ENCODE measurements at regions not wholly inside any gene's neighbourhood (a gene's known extent, or its start where the extent isn't known, plus 50 kb on each side); places are given as distances from the start of the nearest gene placed in this dataset.
A peak's percentile ranks its signal among the peaks of the same experiment; 100 is the strongest.

DNA sequence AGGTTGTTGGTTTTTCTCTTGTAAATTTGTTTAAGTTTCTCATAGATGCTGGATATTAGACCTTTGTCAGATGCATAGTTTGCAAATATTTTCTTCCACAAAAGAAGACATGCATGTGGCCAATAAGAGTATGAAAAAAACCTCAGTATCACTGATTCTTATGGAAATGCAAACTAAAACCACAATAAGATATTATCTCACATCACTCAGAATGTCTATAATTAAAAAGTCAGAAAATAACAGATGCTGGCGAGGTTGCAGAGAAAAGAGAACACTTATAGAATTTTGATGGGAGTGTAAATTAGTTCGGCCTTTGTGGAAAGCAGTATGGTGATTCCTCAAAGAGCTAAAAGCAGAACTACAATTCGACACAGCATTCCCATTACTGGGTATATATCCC is 1355.6 kb downstream of the FAM133A start:
- no peak for DNase-seq (ENCODE audit: low read depth)

DNA sequence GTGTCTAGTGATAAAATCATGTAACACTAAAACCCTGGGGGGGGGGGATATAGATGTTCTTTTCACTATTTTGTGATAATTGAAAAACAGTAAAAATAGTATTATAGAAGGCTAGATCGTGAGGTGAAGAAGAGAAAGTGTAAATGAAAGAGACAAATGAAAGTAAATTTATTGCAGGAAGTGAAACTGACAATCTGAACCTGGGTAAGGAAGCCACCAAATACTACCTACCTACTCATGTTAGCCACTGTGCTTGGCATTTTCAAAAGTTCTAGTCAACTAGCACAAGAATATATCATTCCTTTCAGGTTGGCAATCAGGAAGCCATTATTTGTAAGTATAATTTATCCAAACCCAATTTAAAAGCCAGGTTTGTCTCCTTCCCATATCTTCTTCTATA is 1366.1 kb downstream of the FAM133A start:
- no peak for DNase-seq (ENCODE audit: low read depth)

DNA sequence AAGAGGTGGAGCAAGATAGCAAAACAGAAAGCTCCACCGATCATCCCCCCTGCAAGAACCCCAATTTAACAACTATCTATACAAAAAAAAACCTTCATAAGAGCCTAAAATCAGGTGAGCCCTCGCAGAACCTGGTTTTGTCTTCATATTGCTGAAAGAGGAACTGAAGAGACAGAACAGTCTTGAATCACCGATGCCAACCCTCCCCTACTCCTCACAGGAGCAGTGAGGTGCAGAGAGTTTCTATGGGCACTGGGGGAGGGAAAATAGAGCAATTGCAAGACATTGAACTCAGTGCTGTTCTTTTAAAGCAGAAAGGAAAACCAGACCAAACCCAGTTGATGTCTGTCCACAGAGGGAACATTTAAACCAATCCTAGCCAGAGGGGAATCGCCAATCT is 1370.3 kb downstream of the FAM133A start:
- DNase-seq (ENCODE audit: low read depth) = no peak

DNA sequence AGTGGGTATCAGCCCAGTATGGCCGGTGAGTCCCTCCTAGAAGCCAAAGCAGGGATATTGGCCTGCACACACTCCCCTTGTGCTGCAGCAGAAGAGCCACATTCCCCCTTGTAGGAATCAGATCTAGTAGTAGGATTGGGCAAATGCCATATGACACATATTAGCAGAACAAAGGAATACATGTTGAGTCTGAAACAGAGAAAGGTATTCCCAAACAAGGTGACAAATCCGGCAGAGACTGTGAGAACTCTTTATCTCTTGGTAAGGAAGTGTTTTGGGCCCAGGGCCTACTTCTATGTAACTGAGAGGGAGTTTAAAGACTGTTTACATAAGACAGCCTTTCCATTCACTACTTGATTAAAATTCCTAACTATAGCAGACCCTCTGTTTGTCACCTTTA is 1382.0 kb downstream of the FAM133A start:
- no peak for DNase-seq (ENCODE audit: low read depth)

DNA sequence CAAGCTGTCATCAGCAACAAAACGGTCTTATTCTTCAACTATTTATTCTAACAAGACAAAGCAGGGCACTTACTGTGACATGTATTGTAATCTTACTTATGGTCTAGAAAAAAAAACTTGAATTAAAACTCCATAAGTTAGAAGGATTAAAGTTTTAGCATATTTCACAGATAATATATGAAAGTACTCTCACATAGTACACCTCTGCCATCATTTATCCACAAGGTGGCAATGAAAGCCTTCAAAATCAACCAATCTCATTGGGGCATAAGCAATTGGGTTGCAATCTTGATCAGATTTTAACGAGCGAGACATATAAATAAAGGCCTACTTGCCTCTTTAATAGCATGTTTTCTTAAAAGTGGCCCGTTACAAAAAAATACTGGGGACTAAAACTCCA is 1382.9 kb downstream of the FAM133A start:
- DNase-seq (ENCODE audit: low read depth) = no peak

DNA sequence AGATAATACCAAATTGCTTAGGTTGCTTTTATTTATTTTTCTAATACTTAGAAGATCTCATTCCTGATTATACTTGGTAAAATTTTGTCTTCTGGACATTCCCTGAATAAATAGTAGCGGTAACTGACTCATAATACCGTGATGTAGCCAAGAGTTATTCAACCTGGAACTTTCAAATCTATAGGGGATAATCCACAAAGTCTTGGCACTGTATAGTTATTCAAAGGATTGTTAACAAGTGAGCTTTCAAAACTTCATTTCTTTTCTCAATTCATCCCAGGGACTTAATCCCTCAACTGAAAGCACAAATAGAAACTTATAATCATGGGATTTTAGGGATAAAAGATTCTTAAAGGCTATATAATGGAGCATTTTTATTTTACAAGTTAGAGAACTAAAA is 1383.3 kb downstream of the FAM133A start:
- DNase-seq (ENCODE audit: low read depth) = no peak

DNA sequence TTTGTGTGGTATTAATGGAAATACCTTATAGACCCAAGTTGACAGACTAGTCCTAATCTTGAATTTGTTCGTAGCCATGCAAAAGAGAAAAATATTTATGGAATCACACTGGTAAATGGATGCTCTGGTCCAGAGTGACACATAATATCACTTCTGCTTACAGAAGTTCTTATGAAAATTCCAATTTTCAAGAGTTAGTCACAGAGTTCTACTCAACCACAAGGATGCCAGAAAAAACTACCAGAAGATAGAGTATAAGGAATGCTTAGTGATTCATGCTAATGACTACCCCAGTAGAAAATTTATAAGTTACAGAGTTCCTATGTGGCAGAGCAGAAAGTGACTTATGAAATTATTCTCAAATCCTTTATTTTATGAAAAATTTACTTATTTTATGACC is 1384.8 kb downstream of the FAM133A start:
- peak; percentile 74 for DNase-seq (ENCODE audit: low read depth)

DNA sequence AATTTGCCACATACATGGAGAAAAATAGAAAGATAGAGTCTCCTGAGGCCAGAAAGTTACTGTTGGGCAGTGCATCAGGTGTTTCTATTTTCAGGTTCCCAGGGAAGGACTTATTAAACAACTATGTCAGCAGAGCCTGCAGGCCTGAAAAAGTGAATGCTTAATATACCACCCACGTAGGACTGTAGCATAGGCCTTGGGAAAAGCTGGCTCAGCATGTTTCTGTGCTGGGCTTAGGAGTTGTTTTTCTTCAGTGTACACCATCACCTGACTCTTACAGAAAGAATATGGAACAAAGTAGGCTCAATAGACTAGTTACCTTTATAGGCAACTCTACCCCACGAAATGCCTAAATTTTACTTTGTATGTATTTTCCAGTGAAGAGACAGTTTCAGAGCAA is 1385.9 kb downstream of the FAM133A start:
- peak; percentile 44 for DNase-seq (ENCODE audit: low read depth)

DNA sequence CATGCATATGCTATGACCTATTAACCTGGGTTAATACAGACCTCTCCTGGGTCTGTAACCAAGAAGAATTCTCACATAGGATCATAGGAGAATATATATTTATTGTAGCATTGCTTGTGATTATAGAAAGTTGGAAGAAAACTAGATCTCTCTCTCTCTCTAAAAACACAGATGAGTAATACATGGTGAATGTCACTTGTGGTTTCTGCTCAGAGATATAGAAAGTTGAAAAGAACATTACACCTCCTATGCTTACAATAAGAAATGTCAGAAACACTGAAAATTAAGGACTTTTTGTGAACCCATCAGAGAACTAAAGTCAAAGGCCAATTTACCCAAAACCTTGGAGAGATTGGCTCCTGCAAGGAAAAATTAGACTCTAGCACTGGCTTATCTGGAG is 1389.5 kb downstream of the FAM133A start:
- no peak for DNase-seq (ENCODE audit: low read depth)

DNA sequence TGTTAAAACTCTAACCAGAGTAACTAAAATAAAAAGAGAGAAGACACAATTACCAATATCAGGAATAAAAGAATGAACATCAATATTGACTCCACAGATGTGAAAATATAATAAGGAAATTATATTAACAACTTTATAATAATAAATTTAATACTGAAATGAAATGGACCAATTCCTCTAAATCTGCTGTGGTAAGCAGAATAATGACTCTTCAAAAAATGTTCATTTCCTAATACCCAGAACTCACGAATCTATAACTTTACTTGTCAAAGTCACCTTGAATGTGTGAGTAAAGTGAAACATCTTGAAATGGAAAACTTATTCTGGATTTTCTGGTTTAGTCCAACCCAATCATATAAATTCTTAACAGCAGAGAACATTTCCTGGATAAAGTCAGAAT is 1391.1 kb downstream of the FAM133A start:
- no peak for DNase-seq (ENCODE audit: low read depth)

DNA sequence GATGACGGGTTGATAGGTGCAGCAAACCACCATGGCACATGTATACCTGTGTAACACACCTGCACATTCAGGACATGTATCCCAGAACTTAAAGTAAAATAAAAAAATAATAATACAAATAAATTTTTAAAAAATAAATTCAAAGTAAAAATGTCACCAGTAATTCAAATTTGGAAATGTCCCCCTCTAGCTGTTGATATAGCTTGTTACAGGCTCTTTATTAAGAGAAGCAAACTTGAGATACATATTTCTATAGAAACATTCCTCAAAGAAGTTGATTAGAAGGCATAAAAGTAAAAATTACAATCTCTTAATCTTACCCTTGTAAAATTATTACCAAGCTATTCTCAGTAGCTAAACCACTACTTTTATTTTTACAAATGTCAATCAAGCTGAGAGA is 1397.0 kb downstream of the FAM133A start:
- DNase-seq (ENCODE audit: low read depth) = no peak

DNA sequence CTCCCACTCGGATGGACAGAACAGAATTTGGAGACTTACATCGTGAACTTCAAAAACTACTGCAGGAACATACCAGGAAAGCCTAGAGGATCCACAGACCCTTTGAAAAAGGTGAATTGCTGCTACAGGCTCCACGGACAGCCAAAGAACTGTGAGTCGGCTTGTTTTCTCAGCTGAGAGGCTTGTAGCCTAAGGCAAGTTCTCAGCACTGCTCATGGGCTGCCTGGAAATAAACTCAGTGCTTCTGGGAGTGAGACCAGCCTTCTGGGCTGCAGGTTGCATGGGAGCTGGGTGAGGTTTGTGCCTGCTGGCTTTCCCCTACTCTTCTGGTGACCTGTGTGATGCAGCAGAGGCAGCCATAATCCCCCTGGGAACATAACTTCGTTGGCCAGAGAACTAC is 1397.6 kb downstream of the FAM133A start:
- no peak for DNase-seq (ENCODE audit: low read depth)

DNA sequence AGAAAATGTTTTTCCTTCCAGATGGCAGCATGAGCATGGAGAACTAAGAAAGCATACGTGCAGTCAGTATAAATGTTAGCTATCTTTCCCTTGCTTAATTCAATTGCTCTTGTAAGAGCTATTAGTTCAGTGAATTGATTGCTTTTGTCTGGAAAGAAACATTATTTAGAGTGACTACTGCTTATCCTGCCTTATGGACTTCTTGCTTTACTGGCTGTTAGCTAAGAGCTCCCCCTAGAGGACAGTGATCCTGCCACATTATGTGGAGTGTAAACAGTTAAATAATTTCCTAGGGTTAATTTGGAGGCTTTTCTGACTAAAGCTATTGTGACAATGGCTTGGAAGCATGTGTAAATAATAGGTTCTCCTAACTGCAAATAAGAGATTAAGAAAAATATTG is 1402.4 kb downstream of the FAM133A start:
- no peak for DNase-seq (ENCODE audit: low read depth)

DNA sequence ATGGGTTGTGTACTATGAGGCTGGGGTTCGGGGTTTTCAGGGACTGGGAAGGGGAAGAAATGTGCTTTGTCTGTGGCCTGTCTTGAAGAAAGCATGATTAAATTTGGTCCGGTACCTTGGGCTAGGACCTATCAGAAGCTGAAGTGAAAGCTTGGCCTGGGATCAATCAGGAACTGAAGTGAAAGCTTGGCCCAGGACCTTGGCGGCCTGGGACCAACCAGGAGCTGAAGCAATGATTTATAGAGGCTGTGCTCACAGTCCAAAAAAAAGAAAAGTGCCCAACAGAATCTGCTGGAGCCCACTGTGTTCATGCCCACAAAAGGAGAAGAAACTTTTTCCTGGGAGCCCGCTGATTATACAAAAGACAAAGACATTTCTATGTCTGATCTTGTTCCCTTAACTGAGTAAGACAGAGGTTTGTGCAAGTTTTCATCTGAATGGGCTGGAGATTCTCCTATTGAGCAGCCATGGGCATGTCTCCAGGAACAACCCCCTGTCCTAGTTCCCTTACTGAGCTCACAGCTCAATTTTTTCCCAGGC is 1427.9 kb downstream of the FAM133A start:
- no peak for DNase-seq (ENCODE audit: low read depth)

DNA sequence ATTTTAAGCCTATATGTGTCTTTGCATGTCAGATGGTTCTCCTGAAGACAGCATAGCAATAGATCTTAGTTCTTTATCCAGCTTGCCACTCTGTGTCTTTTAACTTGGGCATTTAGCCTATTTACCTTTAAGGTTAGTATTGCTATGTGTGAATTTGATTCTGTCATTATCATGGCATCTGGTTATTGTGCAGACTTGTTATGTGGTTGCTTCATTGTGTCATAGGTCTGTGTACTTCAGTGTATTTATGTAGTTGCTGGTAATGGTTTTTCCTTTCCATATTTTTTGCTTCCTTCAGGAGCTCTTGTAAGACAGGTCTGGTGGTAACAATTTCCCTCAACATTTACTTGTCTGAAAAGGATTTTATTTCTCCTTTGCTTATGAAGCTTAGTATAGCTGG is 1443.5 kb downstream of the FAM133A start:
- no peak for DNase-seq (ENCODE audit: low read depth)

DNA sequence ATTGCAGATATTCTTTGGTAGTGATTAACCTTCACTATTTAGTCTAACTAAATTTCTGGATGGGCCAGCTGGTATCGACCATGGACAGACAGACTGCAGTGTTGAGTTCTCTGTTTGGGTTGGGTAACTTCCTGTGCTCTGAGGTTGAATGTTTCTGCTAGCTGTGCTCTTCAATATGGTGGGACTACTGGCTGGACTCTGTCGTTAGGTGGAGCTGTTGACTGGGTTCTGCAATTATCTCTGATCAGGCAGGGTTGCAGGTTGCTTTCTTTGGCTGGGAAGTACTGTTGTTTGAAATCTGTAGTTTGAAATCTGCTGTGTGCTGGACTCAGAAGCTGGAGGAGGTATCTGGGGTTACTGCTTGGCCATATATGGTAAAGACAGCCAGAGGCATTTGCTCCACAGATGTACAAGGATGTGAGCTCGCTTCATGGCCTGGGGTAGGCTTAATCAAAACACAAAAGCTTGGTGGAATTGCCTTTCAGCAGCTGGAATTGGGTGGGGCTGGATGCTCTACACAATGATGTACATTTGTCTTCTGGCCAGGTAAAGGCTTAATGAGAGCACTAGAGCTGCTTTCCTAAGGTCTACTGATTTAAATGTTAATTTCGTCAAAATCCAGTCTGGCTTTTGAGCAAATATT is 1472.0 kb downstream of the FAM133A start:
- DNase-seq (ENCODE audit: low read depth) = no peak

DNA sequence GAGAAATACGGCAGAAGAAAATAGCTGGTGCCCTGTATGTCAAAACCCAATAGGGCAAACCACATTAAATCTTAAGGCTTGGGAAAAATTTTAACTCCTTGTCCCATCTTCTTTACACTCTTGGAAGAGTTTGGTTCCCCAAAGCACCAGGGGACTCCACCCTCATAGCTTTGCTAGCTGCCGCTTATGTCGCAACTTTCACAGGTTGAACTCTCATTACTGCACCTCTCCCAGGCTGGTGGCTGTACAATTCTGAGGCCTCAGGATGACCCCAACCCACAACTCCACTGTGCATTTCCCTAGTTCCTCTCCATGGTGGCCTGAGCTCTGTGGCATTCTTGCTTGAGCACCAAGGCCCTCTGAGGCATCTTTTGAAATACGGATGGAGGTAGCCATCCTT is 1478.8 kb downstream of the FAM133A start:
- DNase-seq (ENCODE audit: low read depth) = no peak

DNA sequence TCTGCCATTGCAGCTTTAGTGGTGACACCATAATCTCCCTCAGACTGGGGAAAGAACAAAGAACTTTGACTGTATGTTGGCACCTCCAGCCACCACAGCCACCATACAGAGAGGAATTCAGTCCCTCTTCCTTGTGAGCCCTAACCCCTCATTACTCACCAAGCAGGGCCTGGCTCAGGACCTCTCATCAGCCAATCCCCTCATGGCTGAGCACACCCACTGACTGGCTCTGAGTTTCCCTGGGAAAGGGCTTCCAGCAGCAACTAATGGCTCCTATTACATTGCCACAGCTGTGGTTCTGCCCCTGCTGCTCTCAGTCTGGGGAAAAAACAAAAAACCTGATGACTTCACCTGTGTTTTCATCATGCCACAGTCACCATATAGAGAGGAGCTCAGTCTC is 1482.6 kb downstream of the FAM133A start:
- DNase-seq (ENCODE audit: low read depth) = no peak
